22Rv1 (cell line): ENCODE measurements at regions not wholly inside any gene's neighbourhood (a gene's known extent, or its start where the extent isn't known, plus 50 kb on each side); places are given as distances from the start of the nearest gene placed in this dataset.

ENCODE experiments used
- ZFX ChIP-seq: fragments of 450-650 bp; IDR thresholded peaks from 2 replicates; pipeline ENCODE4 v1.6.1; 2017; ENCODE audit warnings: antibody characterized with exemption, borderline replicate concordance
- TF ChIP-seq, protein P1 (sequence below): fragments of 450-650 bp; IDR thresholded peaks from 2 replicates; pipeline ENCODE4 v1.5.1; 2017; ENCODE audit warnings: mild to moderate bottlenecking

DNA sequence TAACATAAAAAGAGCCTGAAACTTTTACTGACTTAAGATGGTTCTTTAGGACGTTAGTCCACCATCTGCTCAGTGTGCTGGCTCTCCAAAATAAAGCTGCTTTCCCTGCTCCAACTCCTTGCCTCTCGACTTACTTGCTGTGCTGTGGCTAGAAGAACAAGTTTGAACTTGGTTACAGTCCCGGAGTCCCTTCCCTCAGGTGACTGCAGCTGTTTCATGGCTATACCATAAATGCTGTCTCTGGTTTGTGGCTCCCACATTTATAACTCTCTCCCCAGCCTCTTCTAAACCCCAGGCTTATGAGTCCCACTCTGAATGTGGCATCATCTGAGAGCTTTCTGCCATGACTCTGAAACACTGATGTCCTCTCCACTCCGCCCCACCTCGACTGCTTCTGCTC is 166.2 kb upstream of the ADRA1D start:
- TF ChIP-seq, protein P1, sequence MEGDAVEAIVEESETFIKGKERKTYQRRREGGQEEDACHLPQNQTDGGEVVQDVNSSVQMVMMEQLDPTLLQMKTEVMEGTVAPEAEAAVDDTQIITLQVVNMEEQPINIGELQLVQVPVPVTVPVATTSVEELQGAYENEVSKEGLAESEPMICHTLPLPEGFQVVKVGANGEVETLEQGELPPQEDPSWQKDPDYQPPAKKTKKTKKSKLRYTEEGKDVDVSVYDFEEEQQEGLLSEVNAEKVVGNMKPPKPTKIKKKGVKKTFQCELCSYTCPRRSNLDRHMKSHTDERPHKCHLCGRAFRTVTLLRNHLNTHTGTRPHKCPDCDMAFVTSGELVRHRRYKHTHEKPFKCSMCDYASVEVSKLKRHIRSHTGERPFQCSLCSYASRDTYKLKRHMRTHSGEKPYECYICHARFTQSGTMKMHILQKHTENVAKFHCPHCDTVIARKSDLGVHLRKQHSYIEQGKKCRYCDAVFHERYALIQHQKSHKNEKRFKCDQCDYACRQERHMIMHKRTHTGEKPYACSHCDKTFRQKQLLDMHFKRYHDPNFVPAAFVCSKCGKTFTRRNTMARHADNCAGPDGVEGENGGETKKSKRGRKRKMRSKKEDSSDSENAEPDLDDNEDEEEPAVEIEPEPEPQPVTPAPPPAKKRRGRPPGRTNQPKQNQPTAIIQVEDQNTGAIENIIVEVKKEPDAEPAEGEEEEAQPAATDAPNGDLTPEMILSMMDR: no peak
- TF ChIP-seq ZFX: no peak
